ENCODE measurements at regions not wholly inside any gene's neighbourhood (a gene's known extent, or its start where the extent isn't known, plus 50 kb on each side); places are given as distances from the start of the nearest gene placed in this dataset.

DNA sequence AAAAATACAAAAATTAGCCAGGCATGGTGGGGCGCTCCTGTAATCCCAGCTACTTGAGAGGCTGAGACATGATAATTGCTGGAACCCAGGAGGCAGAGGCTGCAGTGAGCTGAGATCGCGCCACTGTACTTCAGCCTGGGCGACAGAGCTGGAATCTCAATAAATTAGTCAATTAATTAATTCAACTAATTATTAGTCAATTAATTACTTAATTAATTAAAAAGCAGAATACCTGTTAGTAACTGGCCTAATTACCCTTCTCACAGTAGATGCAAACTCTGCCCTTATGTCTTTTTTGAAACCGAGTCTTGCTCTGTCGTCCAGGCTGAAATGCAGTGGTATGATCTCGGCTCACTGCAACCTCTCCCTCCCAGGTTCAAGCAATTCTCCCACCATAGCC lies 261.2 kb downstream of the ASMT start:
- TF ChIP-seq POLR2AphosphoS5 (IDR thresholded peaks at IDR 0.05; ENCODE audit: low read depth): no peak
- TF ChIP-seq, protein P1, sequence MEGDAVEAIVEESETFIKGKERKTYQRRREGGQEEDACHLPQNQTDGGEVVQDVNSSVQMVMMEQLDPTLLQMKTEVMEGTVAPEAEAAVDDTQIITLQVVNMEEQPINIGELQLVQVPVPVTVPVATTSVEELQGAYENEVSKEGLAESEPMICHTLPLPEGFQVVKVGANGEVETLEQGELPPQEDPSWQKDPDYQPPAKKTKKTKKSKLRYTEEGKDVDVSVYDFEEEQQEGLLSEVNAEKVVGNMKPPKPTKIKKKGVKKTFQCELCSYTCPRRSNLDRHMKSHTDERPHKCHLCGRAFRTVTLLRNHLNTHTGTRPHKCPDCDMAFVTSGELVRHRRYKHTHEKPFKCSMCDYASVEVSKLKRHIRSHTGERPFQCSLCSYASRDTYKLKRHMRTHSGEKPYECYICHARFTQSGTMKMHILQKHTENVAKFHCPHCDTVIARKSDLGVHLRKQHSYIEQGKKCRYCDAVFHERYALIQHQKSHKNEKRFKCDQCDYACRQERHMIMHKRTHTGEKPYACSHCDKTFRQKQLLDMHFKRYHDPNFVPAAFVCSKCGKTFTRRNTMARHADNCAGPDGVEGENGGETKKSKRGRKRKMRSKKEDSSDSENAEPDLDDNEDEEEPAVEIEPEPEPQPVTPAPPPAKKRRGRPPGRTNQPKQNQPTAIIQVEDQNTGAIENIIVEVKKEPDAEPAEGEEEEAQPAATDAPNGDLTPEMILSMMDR (IDR thresholded peaks at IDR 0.05; ENCODE audit: insufficient read depth, low read length): no peak
- no peak for TF ChIP-seq SPI1 (IDR thresholded peaks at IDR 0.05; ENCODE audit: borderline replicate concordance, low read depth)
- TF ChIP-seq, protein P2, sequence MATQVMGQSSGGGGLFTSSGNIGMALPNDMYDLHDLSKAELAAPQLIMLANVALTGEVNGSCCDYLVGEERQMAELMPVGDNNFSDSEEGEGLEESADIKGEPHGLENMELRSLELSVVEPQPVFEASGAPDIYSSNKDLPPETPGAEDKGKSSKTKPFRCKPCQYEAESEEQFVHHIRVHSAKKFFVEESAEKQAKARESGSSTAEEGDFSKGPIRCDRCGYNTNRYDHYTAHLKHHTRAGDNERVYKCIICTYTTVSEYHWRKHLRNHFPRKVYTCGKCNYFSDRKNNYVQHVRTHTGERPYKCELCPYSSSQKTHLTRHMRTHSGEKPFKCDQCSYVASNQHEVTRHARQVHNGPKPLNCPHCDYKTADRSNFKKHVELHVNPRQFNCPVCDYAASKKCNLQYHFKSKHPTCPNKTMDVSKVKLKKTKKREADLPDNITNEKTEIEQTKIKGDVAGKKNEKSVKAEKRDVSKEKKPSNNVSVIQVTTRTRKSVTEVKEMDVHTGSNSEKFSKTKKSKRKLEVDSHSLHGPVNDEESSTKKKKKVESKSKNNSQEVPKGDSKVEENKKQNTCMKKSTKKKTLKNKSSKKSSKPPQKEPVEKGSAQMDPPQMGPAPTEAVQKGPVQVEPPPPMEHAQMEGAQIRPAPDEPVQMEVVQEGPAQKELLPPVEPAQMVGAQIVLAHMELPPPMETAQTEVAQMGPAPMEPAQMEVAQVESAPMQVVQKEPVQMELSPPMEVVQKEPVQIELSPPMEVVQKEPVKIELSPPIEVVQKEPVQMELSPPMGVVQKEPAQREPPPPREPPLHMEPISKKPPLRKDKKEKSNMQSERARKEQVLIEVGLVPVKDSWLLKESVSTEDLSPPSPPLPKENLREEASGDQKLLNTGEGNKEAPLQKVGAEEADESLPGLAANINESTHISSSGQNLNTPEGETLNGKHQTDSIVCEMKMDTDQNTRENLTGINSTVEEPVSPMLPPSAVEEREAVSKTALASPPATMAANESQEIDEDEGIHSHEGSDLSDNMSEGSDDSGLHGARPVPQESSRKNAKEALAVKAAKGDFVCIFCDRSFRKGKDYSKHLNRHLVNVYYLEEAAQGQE (IDR thresholded peaks at IDR 0.05; ENCODE audit: insufficient replicate concordance, low read depth): no peak
